A673 (cell line): ENCODE measurements at regions not wholly inside any gene's neighbourhood (a gene's known extent, or its start where the extent isn't known, plus 50 kb on each side); places are given as distances from the start of the nearest gene placed in this dataset.

ENCODE experiments used
- EZH2 ChIP-seq: fragments of 200-600 bp; sonication (generic); IDR thresholded peaks from 2 replicates; pipeline ENCODE4 v1.6.1; 2017; ENCODE audit warnings: borderline replicate concordance, low read depth, mild to moderate bottlenecking, mixed read lengths, antibody characterized with exemption, low read length; ENCODE audit not compliant: poor library complexity, severe bottlenecking
- TF ChIP-seq, protein P1 (sequence below): fragments of 300-800, 200-600 bp; sonication (generic); conservative IDR thresholded peaks from 2 replicates; pipeline ENCODE4 v1.5.1; 2017; ENCODE audit warnings: low read depth, mild to moderate bottlenecking, antibody characterized with exemption, low read length, moderate library complexity, mixed read lengths

DNA sequence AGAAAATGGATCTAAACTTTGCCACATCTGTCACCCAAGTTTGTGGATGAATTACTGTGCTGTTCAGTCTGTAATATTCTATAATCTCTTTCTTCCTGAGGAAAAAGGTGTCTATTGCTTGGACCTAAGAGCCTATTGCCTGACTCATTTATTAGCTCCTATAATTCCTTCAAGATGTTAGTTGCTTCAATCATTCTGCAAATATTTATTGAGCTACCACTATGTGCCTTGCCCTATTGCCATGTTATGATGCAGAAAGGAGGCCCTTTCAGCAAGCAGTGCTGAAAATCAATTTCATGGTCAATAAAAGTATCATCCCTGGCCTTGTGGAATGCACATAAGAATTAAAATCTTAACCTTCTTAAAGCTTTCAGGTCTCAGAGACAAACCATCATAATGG is 113.6 kb downstream of the CCER1 start:
- TF ChIP-seq, protein P1, sequence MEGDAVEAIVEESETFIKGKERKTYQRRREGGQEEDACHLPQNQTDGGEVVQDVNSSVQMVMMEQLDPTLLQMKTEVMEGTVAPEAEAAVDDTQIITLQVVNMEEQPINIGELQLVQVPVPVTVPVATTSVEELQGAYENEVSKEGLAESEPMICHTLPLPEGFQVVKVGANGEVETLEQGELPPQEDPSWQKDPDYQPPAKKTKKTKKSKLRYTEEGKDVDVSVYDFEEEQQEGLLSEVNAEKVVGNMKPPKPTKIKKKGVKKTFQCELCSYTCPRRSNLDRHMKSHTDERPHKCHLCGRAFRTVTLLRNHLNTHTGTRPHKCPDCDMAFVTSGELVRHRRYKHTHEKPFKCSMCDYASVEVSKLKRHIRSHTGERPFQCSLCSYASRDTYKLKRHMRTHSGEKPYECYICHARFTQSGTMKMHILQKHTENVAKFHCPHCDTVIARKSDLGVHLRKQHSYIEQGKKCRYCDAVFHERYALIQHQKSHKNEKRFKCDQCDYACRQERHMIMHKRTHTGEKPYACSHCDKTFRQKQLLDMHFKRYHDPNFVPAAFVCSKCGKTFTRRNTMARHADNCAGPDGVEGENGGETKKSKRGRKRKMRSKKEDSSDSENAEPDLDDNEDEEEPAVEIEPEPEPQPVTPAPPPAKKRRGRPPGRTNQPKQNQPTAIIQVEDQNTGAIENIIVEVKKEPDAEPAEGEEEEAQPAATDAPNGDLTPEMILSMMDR = no peak
- TF ChIP-seq EZH2 = no peak
